Loucy (cell line): ENCODE measurements at regions not wholly inside any gene's neighbourhood (a gene's known extent, or its start where the extent isn't known, plus 50 kb on each side); places are given as distances from the start of the nearest gene placed in this dataset.

Experiments used
- H2AFZ ChIP-seq: fragments of 200-600 bp; sonication (generic); 2 replicates; pipeline ENCODE4 v1.6.0; 2016; ENCODE audit warnings: antibody characterized with exemption, mild to moderate bottlenecking, low read length, moderate library complexity
- H3F3A ChIP-seq: fragments of 200-600 bp; 2 replicates; pipeline ENCODE4 v1.6.0; 2016; ENCODE audit warnings: antibody characterized with exemption, low read depth, mild to moderate bottlenecking
- H3K27me3 ChIP-seq: fragments of 200-600 bp; sonication (generic); 2 replicates; pipeline ENCODE4 v1.6.1; 2014; ENCODE audit warnings: low read length, mild to moderate bottlenecking; ENCODE audit not compliant: insufficient read depth, poor library complexity, severe bottlenecking
- H3K36me3 ChIP-seq: fragments of 200-600 bp; sonication (generic); 2 replicates; pipeline ENCODE4 v1.6.1; 2016; ENCODE audit warnings: low read length; ENCODE audit not compliant: insufficient read depth
- H3K4me1 ChIP-seq: fragments of 200-600 bp; sonication (generic); 2 replicates; pipeline ENCODE4 v1.5.1; 2014; ENCODE audit warnings: low read length, mild to moderate bottlenecking; ENCODE audit not compliant: insufficient read depth, poor library complexity, severe bottlenecking
- H3K4me2 ChIP-seq: fragments of 200-600 bp; sonication (generic); 2 replicates; pipeline ENCODE4 v1.6.0; 2014; ENCODE audit warnings: antibody characterized with exemption, low read length, low read depth, mild to moderate bottlenecking; ENCODE audit not compliant: poor library complexity, severe bottlenecking
- H3K4me3 ChIP-seq: fragments of 200-600 bp; sonication (generic); 2 replicates; pipeline ENCODE4 v1.5.1; 2014; ENCODE audit warnings: low read length, mild to moderate bottlenecking, mixed read lengths; ENCODE audit not compliant: poor library complexity, severe bottlenecking
- H3K79me2 ChIP-seq: fragments of 200-600 bp; sonication (generic); 2 replicates; pipeline ENCODE4 v1.6.1; 2014; ENCODE audit warnings: low read length; ENCODE audit not compliant: insufficient read depth
- H3K9ac ChIP-seq: fragments of 200-600 bp; sonication (generic); 2 replicates; pipeline ENCODE4 v1.6.0; 2014; ENCODE audit warnings: mild to moderate bottlenecking, low read depth, low read length, moderate library complexity; ENCODE audit not compliant: poor library complexity, severe bottlenecking
- H3K9me2 ChIP-seq: fragments of 200-600 bp; sonication (generic); replicated peaks from 2 replicates; pipeline ENCODE4 v1.6.1; 2016; ENCODE audit warnings: low read depth, low read length, mixed read lengths
- H3K9me3 ChIP-seq: fragments of 200-600 bp; sonication (generic); 2 replicates; pipeline ENCODE4 v1.6.1; 2014; ENCODE audit warnings: mild to moderate bottlenecking, antibody characterized with exemption, low read length, low read depth; ENCODE audit not compliant: insufficient read depth
- H4K20me1 ChIP-seq: fragments of 200-600 bp; sonication (generic); 2 replicates; pipeline ENCODE4 v1.6.0; 2014; ENCODE audit warnings: antibody characterized with exemption, low read length, mild to moderate bottlenecking; ENCODE audit not compliant: insufficient read depth, poor library complexity, severe bottlenecking
- EZH2phosphoT487 ChIP-seq: fragments of 200-600 bp; IDR thresholded peaks from 2 replicates; pipeline ENCODE4 v1.6.1; 2018; ENCODE audit warnings: antibody characterized with exemption, mild to moderate bottlenecking, moderate library complexity, borderline replicate concordance
- TF ChIP-seq, protein P1 (sequence below): fragments of 200-600 bp; sonication (generic); conservative IDR thresholded peaks from 2 replicates; pipeline ENCODE4 v1.5.1; 2014; ENCODE audit warnings: mild to moderate bottlenecking, antibody characterized with exemption, low read length

DNA sequence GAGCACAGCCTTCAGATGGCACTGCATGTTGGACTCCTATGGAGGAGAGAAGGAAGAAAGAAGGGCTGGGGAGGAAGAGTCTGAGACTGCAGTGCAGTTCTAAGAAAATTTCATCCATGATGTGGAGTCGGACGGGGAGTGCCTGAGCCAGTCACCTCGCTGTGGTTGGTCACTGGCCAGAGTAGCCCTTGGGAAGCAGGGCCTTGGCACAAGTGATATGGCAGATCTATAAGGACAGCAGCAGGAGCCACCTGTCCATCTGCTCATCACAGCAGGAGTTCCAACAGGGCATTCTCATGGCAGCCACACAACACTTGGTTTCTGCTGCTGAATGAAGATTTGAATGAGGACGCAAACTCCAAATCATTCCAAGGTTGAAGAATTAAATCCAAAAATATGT is 314.8 kb downstream of the CYP26B1 start:
- Histone ChIP-seq H3K79me2 (no peaks in the 10 kb centered on the region), H3K36me3 (no peaks in the 10 kb centered on the region), H3K9ac (no peak overlapping the region), H3K27me3 (no peaks in the 10 kb centered on the region), H3K4me1 (no peaks in the 10 kb centered on the region), H3K9me2 (no peaks in the 10 kb centered on the region), H3K9me3 (peaks cover 6% of the 10 kb centered on the region; the same call in 1 of the 2 replicates), H4K20me1 (no peaks in the 10 kb centered on the region), H3K4me2 (no peak overlapping the region), H2AFZ (no peak overlapping the region), H3K4me3 (no peak overlapping the region), H3F3A (no peaks in the 10 kb centered on the region)
- TF ChIP-seq, protein P1, sequence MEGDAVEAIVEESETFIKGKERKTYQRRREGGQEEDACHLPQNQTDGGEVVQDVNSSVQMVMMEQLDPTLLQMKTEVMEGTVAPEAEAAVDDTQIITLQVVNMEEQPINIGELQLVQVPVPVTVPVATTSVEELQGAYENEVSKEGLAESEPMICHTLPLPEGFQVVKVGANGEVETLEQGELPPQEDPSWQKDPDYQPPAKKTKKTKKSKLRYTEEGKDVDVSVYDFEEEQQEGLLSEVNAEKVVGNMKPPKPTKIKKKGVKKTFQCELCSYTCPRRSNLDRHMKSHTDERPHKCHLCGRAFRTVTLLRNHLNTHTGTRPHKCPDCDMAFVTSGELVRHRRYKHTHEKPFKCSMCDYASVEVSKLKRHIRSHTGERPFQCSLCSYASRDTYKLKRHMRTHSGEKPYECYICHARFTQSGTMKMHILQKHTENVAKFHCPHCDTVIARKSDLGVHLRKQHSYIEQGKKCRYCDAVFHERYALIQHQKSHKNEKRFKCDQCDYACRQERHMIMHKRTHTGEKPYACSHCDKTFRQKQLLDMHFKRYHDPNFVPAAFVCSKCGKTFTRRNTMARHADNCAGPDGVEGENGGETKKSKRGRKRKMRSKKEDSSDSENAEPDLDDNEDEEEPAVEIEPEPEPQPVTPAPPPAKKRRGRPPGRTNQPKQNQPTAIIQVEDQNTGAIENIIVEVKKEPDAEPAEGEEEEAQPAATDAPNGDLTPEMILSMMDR, result no peak
- no peak for TF ChIP-seq EZH2phosphoT487

DNA sequence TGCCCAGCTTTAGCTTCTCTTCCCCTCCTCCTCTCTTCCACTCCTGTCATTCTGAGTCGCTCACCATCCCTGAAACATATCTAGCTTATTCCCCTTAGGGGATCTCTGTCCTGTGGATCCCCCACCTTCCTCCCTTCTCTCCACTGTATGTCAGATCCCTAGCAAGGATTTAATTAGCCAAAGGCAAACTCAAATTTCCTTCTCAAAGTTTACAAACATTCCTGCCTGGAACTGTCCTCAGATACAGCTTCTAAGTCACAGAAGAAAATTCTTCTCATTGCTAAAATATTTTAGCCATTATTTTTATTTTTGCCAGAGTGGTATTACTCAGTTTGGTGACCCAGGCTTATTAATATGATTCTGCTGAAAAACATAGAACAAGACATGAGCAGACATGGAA is 315.3 kb downstream of the CYP26B1 start:
- H3K36me3 ChIP-seq, result no peaks in the 10 kb centered on the region
- H4K20me1 ChIP-seq, result no peaks in the 10 kb centered on the region
- H3F3A ChIP-seq, result no peaks in the 10 kb centered on the region
- no peak overlapping the region for H3K4me2 ChIP-seq
- no peak overlapping the region for H3K4me3 ChIP-seq
- TF ChIP-seq EZH2phosphoT487, result no peak
- TF ChIP-seq, protein P1, result no peak
- no peaks in the 10 kb centered on the region for H3K4me1 ChIP-seq
- H3K9me2 ChIP-seq, result no peaks in the 10 kb centered on the region
- peaks cover 6% of the 10 kb centered on the region; the same call in 1 of the 2 replicates for H3K9me3 ChIP-seq
- no peaks in the 10 kb centered on the region for H3K79me2 ChIP-seq
- H3K9ac ChIP-seq, result no peak overlapping the region
- no peaks in the 10 kb centered on the region for H3K27me3 ChIP-seq
- H2AFZ ChIP-seq, result no peak overlapping the region

DNA sequence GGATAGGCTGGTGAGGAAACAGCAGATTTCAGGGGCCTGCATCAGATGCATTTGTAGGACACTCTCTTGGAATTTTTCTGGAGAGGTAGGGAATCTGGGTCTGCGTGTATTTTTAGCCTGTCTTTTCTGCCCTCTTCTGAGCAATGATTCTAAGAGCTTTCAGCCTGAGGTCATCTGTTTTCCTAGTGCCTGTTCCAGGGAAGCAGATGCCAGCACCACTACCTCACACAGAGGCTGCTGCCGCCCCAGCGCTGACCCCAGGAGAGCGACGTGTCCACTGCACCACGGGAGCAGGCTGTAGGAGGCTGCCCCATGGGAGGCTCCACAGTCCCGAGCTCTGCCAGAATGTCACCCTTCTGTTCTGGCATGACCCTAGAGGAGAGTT is 316.5 kb downstream of the CYP26B1 start:
- Histone ChIP-seq H3K4me1 (no peaks in the 10 kb centered on the region), H2AFZ (no peak overlapping the region), H3K9me2 (no peaks in the 10 kb centered on the region), H3K9me3 (peaks cover 6% of the 10 kb centered on the region; the same call in 1 of the 2 replicates), H3K4me2 (no peak overlapping the region), H3K27me3 (no peaks in the 10 kb centered on the region), H3F3A (no peaks in the 10 kb centered on the region), H3K9ac (no peak overlapping the region), H3K36me3 (no peaks in the 10 kb centered on the region), H3K79me2 (no peaks in the 10 kb centered on the region), H4K20me1 (no peaks in the 10 kb centered on the region), H3K4me3 (no peak overlapping the region)
- TF ChIP-seq EZH2phosphoT487, result no peak
- TF ChIP-seq, protein P1, result no peak
